Left lung (tissue), 4 donors: ENCODE measurements at regions not wholly inside any gene's neighbourhood (a gene's known extent, or its start where the extent isn't known, plus 50 kb on each side); places are given as distances from the start of the nearest gene placed in this dataset.

ENCODE experiments used
- ATAC-seq: fragments of 200-7000 bp; cut with Tn5 transposase; one replicate; pipeline ENCODE4 v1.9.1; 2020; ENCODE audit warnings: moderate library complexity
- DNase-seq, 4 donors: peaks; one replicate each; pipeline ENCODE4 v3.0.0-alpha.2; 2013 to 2020
- H3K27ac ChIP-seq, 2 donors: fragments of 200-600 bp; sonication (generic) in 1 of 2; one replicate each; pipeline versions ENCODE4 v1.5.0 to v1.8.0; 2020 to 2021
- H3K27me3 ChIP-seq, 2 donors: fragments of 200-600 bp; sonication (generic) in 1 of 2; one replicate each; pipeline versions ENCODE4 v1.5.0 to v1.8.0; 2020 to 2021
- H3K36me3 ChIP-seq, 2 donors: fragments of 200-600 bp; sonication (generic) in 1 of 2; one replicate each; pipeline versions ENCODE4 v1.5.0 to v1.8.0; 2020 to 2021
- H3K4me1 ChIP-seq, 2 donors: fragments of 200-600 bp; one replicate each; pipeline ENCODE4 v1.8.0; 2021
- H3K4me3 ChIP-seq, 2 donors: fragments of 200-600 bp; sonication (generic) in 1 of 2; one replicate each; pipeline versions ENCODE4 v1.5.0 to v1.8.0; 2020 to 2021; ENCODE audit warnings: mild to moderate bottlenecking in 1 of 2
- H3K9me3 ChIP-seq, 2 donors: fragments of 200-600 bp; sonication (generic) in 1 of 2; one replicate each; pipeline versions ENCODE4 v1.5.0 to v1.8.0; 2020 to 2021
- CTCF ChIP-seq, 2 donors: fragments of 200-600 bp; sonication (generic) in 1 of 2; IDR thresholded peaks; one replicate each; pipeline versions ENCODE4 v1.5.0 to v1.8.0; 2021; ENCODE audit warnings: antibody characterized with exemption in 2 of 2
- intact Hi-C, 2 donors: fragments of 100-400 bp; cut with DNase I; formaldehyde crosslinking; loops; one replicate each; pipeline versions ENCODE4 v1.11.2 to v1.14.2; 2022
- donor health status: DM: no; HTN: yes; CAD: no.
- donor health status: DM: no; HTN: no; CAD: no.

DNA sequence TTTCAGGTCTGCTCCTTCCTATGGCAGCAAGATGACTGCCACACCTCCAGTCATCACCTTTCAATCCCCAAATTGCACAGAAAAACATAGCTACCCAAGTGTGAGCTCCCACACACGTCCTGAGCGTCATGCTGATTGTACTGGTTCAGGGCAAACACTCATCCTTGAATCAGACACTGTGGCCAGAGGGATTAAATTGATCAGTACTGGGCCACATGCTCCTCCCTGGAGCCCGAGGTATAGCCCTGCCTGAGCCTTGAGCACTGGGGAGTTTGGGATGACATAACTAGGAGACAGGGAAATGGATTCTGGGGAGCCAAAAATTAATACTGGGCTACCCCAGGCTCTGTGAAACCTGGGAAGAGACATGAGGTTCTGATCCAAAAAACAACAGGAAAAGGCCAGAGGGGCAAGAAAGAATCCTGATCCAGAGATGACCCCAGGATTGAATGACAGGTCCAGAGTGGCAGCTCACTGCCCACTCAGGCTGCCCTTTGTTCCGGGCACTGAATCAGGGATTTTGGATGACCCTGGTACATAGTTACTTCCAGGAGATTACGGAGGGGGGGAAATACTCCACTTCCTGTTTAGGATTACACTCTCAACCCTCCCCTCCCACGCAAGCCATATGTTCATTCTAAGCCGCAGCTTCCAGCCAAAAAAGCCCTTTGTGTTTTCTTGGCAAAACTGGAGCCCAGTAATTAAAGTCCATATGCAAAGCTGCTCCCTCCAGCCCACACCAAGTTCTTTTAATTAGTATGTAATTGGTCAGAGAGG, 141.6 kb upstream of the SPRY4 start:
- intact Hi-C loops = no loop called here
- no peaks in the 10 kb centered on the region for H3K9me3 ChIP-seq
- no peaks in the 10 kb centered on the region for H3K36me3 ChIP-seq
- H3K4me3 ChIP-seq = no peak overlapping the region
- no peaks in the 10 kb centered on the region for H3K27me3 ChIP-seq
- no peak for TF ChIP-seq CTCF (IDR thresholded peaks at IDR 0.05)
- peak in 1 of 4 donors; percentile 52 for DNase-seq
- H3K4me1 ChIP-seq = no peaks in the 10 kb centered on the region
- no peak overlapping the region for H3K27ac ChIP-seq
- no peak for ATAC-seq

- ATAC-seq (no peak), DNase-seq (no peak)
- intact Hi-C loops = no loop called here
- Histone ChIP-seq H3K9me3 (no peaks in the 10 kb centered on the region), H3K27me3 (no peaks in the 10 kb centered on the region), H3K36me3 (no peaks in the 10 kb centered on the region), H3K4me3 (no peak overlapping the region), H3K27ac (no peak overlapping the region), H3K4me1 (no peaks in the 10 kb centered on the region)
- TF ChIP-seq CTCF (IDR thresholded peaks at IDR 0.05) = no peak
Measured at GRCh38 chr5:142465476-142465875, 140.7 kb upstream of the SPRY4 start.

GRCh38 chr5:142463904-142464303, 139.1 kb upstream of the SPRY4 start:
- no peak overlapping the region for H3K27ac ChIP-seq
- ATAC-seq = no peak
- DNase-seq = no peak
- no peaks in the 10 kb centered on the region for H3K4me1 ChIP-seq
- intact Hi-C loops = no loop called here
- no peaks in the 10 kb centered on the region for H3K36me3 ChIP-seq
- H3K9me3 ChIP-seq = peaks cover 0 to 2% of the 10 kb centered on the region in 2 donors
- TF ChIP-seq CTCF (IDR thresholded peaks at IDR 0.05) = no peak
- no peaks in the 10 kb centered on the region for H3K27me3 ChIP-seq
- no peak overlapping the region for H3K4me3 ChIP-seq

- intact Hi-C loops = no loop called here
- no peak for DNase-seq
- Histone ChIP-seq H3K27me3 (no peaks in the 10 kb centered on the region), H3K27ac (no peak overlapping the region), H3K9me3 (peaks cover 0 to 3% of the 10 kb centered on the region in 2 donors), H3K4me3 (no peak overlapping the region), H3K4me1 (no peaks in the 10 kb centered on the region), H3K36me3 (no peaks in the 10 kb centered on the region)
- ATAC-seq = no peak
- TF ChIP-seq CTCF (IDR thresholded peaks at IDR 0.05) = no peak
Measured at GRCh38 chr5:142461028-142461590, 136.3 kb upstream of the SPRY4 start.

GRCh38 chr5:142459209-142459608, 134.4 kb upstream of the SPRY4 start:
- no peaks in the 10 kb centered on the region for H3K36me3 ChIP-seq
- no peak overlapping the region for H3K27ac ChIP-seq
- no peaks in the 10 kb centered on the region for H3K27me3 ChIP-seq
- no peaks in the 10 kb centered on the region for H3K4me1 ChIP-seq
- H3K4me3 ChIP-seq = no peak overlapping the region
- no peak for TF ChIP-seq CTCF (IDR thresholded peaks at IDR 0.05)
- intact Hi-C loops = no loop called here
- DNase-seq (no peak), ATAC-seq (no peak)
- peaks cover 0 to 3% of the 10 kb centered on the region in 2 donors for H3K9me3 ChIP-seq
